Right cardiac atrium (tissue), 5 donors: ENCODE measurements at regions not wholly inside any gene's neighbourhood (a gene's known extent, or its start where the extent isn't known, plus 50 kb on each side); places are given as distances from the start of the nearest gene placed in this dataset.

Experiments used
- ATAC-seq, 2 donors: fragments of 200-7000 bp; cut with Tn5 transposase; one replicate each; pipeline versions ENCODE4 v1.8.0 to v1.9.1; 2020; ENCODE audit warnings: moderate library complexity in 2 of 2, mild to moderate bottlenecking in 1 of 2
- DNase-seq, 3 donors: peaks; one replicate each; pipeline ENCODE4 v3.0.0-alpha.2; 2020
- H3K27ac ChIP-seq: one replicate; pipeline ENCODE4 v1.5.1; 2013; ENCODE audit warnings: mild to moderate bottlenecking, low read length, control low read depth, moderate library complexity
- H3K27me3 ChIP-seq: one replicate; pipeline ENCODE4 v1.6.1; 2013; ENCODE audit not compliant: control insufficient read depth, insufficient read depth
- H3K4me1 ChIP-seq: one replicate; pipeline ENCODE4 v1.6.1; 2013; ENCODE audit warnings: low read length; ENCODE audit not compliant: control insufficient read depth, insufficient read depth
- H3K4me3 ChIP-seq: one replicate; pipeline ENCODE4 v1.5.1; 2013; ENCODE audit warnings: low read length, control low read depth
- H3K9me3 ChIP-seq: one replicate; pipeline ENCODE4 v1.6.1; 2013; ENCODE audit warnings: low read length; ENCODE audit not compliant: control insufficient read depth
- WGBS: extraction: QIAGEN DNeasy Blood & Tissue Kit; methylation state at CpG from one replicate; pipeline ENCODE4 v1.1.7; 2013; 5-methylcytosine and 5-hydroxymethylcytosine counted together
- intact Hi-C, 4 donors: fragments of 100-400 bp; cut with DNase I; formaldehyde crosslinking; loops; one replicate each; pipeline versions ENCODE4 v1.11.0 to v1.14.0; 2022 to 2023
- donor health status: healthy with polysubstance abuse.
- donor health status: DM: no; HTN: yes; CAD: no.
- donor health status: DM: no; HTN: no; CAD: no.
- donor health status: DM: no; HTN: yes; CAD: no; lungs with severe emphysema.
- donor health status: DM: yes; HTN: yes; CAD: no.

GRCh38 chr22:49332691-49333090, 495.0 kb downstream of the BRD1 start:
- no peak overlapping the region for H3K27ac ChIP-seq
- 69% methylated on average over 10 of the region's 10 CpGs for WGBS
- no peak overlapping the region for H3K4me3 ChIP-seq
- no peaks in the 10 kb centered on the region for H3K4me1 ChIP-seq
- ATAC-seq: no peak
- no peaks in the 10 kb centered on the region for H3K27me3 ChIP-seq
- no peaks in the 10 kb centered on the region for H3K9me3 ChIP-seq
- DNase-seq: no peak
- intact Hi-C loops: no loop called here

GRCh38 chr22:49331878-49332277, 495.8 kb downstream of the BRD1 start:
- no peak overlapping the region for H3K4me3 ChIP-seq
- H3K27ac ChIP-seq: no peak overlapping the region
- ATAC-seq (no peak), DNase-seq (no peak)
- WGBS: 82% methylated on average over 10 of the region's 10 CpGs
- no peaks in the 10 kb centered on the region for H3K27me3 ChIP-seq
- intact Hi-C loops: no loop called here
- H3K4me1 ChIP-seq: no peaks in the 10 kb centered on the region
- no peaks in the 10 kb centered on the region for H3K9me3 ChIP-seq

- no peak for DNase-seq
- Histone ChIP-seq H3K27ac (no peak overlapping the region), H3K4me3 (no peak overlapping the region), H3K27me3 (no peaks in the 10 kb centered on the region), H3K4me1 (no peaks in the 10 kb centered on the region), H3K9me3 (no peaks in the 10 kb centered on the region)
- 48% methylated on average over 12 of the region's 12 CpGs for WGBS
- intact Hi-C loops: no loop called here
- ATAC-seq: no peak
Observed at GRCh38 chr22:49331223-49331815, 496.4 kb downstream of the BRD1 start.

- no peak overlapping the region for H3K4me3 ChIP-seq
- DNase-seq (no peak), ATAC-seq (no peak)
- H3K27me3 ChIP-seq: no peaks in the 10 kb centered on the region
- H3K4me1 ChIP-seq: no peaks in the 10 kb centered on the region
- H3K27ac ChIP-seq: no peak overlapping the region
- no peaks in the 10 kb centered on the region for H3K9me3 ChIP-seq
- 64% methylated on average over 21 of the region's 21 CpGs for WGBS
- intact Hi-C loops: no loop called here
Observed at GRCh38 chr22:49330421-49331222, 497.1 kb downstream of the BRD1 start.

GRCh38 chr22:49329636-49330035, 498.0 kb downstream of the BRD1 start:
- no peak for ATAC-seq
- H3K4me1 ChIP-seq: no peaks in the 10 kb centered on the region
- no peak overlapping the region for H3K4me3 ChIP-seq
- no peak overlapping the region for H3K27ac ChIP-seq
- no peaks in the 10 kb centered on the region for H3K9me3 ChIP-seq
- WGBS: 62% methylated on average over 5 of the region's 5 CpGs
- H3K27me3 ChIP-seq: no peaks in the 10 kb centered on the region
- no peak for DNase-seq
- intact Hi-C loops: no loop called here

- intact Hi-C loops: no loop called here
- 79% methylated on average over 8 of the region's 8 CpGs for WGBS
- Histone ChIP-seq H3K27me3 (no peaks in the 10 kb centered on the region), H3K27ac (no peak overlapping the region), H3K4me1 (no peaks in the 10 kb centered on the region), H3K4me3 (no peak overlapping the region), H3K9me3 (no peaks in the 10 kb centered on the region)
- no peak for DNase-seq
- no peak for ATAC-seq
Observed at GRCh38 chr22:49328630-49329405, 498.9 kb downstream of the BRD1 start.

- no peak overlapping the region for H3K27ac ChIP-seq
- no peak for DNase-seq
- WGBS: 78% methylated on average over 6 of the region's 6 CpGs
- no peak for ATAC-seq
- intact Hi-C loops: no loop called here
- no peaks in the 10 kb centered on the region for H3K27me3 ChIP-seq
- no peaks in the 10 kb centered on the region for H3K4me1 ChIP-seq
- H3K4me3 ChIP-seq: no peak overlapping the region
- H3K9me3 ChIP-seq: no peaks in the 10 kb centered on the region
Observed at GRCh38 chr22:49328118-49328475, 499.6 kb downstream of the BRD1 start.

- intact Hi-C loops: no loop called here
- DNase-seq (no peak), ATAC-seq (no peak)
- Histone ChIP-seq H3K4me3 (no peak overlapping the region), H3K9me3 (no peaks in the 10 kb centered on the region), H3K4me1 (no peaks in the 10 kb centered on the region), H3K27ac (no peak overlapping the region), H3K27me3 (no peaks in the 10 kb centered on the region)
- 68% methylated on average over 9 of the region's 9 CpGs for WGBS
Observed at GRCh38 chr22:49327411-49328117, 500.1 kb downstream of the BRD1 start.

- no peaks in the 10 kb centered on the region for H3K27me3 ChIP-seq
- intact Hi-C loops: no loop called here
- 80% methylated on average over 5 of the region's 5 CpGs for WGBS
Observed at GRCh38 chr22:49326558-49326957, 501.1 kb downstream of the BRD1 start.

GRCh38 chr22:49325531-49326395, 501.9 kb downstream of the BRD1 start:
- Histone ChIP-seq H3K27me3 (no peaks in the 10 kb centered on the region), H3K9me3 (no peaks in the 10 kb centered on the region), H3K4me3 (no peak overlapping the region), H3K27ac (no peak overlapping the region), H3K4me1 (no peaks in the 10 kb centered on the region)
- WGBS: 85% methylated on average over 25 of the region's 25 CpGs
- no peak for DNase-seq
- intact Hi-C loops: no loop called here
- ATAC-seq: no peak

More at GRCh38 chr22:49326558-49326957, 501.1 kb downstream of the BRD1 start:
- ATAC-seq (no peak), DNase-seq (no peak)
- H3K27ac ChIP-seq: no peak overlapping the region
- no peaks in the 10 kb centered on the region for H3K4me1 ChIP-seq
- H3K9me3 ChIP-seq: no peaks in the 10 kb centered on the region
- H3K4me3 ChIP-seq: no peak overlapping the region
